NCI-H1417 treated with DMSO at 0.1 percent for 48 hours (cell line): ENCODE measurements at regions not wholly inside any gene's neighbourhood (a gene's known extent, or its start where the extent isn't known, plus 50 kb on each side); places are given as distances from the start of the nearest gene placed in this dataset.
"Not testable (repeated sequence)": the region's sequence is repeated elsewhere in the genome, so short reads cannot be mapped to it uniquely, and the experiment has no call there.

Source experiments
- DNase-seq: peaks from one replicate; lab custom pipeline; 2025; lab: John Stamatoyannopoulos, UW

DNA sequence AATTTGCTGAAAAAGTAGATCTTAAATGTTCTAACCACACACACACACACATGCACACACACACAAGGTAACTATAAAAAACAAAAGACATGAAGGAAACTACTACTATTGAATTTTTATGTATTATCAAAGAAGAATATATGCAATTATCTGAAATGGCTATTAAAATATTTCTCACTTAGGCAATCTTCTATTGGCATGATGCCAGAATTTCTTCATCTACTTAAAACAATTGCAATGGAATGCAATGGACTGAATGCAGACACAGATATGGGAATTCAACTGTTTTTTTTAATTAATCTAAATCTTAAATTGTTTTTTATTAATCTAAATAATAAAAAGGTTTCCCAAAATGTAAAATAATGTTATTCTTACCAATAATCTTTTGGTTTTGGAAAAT is 152.6 kb upstream of the SMLR1 start:
- DNase-seq: no peak

DNA sequence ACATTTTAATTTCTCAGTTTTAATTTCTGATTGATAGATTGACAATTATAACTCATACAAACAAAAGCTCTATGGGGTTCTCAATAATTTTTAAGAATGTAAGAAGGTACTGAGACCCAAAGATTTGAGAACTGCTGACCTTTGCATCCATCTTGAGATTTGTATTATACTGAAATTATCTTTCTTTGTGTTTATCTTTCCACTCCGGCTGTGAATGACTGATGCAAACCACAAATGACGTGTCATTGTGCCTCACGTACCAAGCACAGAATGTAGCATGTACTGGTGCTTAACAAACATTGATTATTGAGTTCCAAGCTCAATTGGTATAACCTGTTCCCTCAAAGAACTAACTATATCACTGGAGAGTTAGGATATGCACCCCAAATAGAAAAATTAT is 152.1 kb upstream of the SMLR1 start:
- DNase-seq: no peak

DNA sequence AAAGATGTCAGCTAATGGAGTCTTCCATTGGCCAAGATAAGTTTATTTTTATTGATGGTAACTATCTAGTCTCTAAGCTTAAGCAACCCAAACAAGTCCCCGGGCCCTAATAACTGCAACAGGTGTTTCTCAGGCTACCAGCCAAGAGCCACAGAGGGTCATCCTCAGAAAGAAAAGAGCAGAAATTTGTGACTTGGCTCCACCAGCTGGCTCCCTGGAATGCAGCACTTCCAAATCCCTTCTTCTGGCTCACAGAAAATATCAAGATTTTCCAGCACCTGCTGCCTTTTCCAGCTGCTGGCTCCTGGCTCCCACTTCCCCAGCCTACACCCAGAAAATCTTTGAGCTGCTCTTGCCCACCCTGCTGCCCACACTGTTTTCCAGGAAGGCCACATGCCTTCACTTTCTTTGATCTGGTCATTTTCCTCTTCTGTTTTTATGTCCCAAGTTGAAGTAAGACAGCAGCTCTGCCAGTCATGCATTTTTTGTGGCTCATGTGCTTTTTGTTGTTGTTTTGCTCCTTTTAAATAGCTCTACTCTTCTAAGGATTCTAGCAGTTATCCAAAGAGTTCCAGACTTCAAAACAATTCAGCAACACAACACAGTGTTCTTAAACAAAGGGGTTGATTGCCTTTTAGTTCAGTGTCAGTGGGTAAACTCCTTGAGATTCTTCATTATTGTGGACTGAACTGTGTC is 151.0 kb upstream of the SMLR1 start:
- no peak for DNase-seq

DNA sequence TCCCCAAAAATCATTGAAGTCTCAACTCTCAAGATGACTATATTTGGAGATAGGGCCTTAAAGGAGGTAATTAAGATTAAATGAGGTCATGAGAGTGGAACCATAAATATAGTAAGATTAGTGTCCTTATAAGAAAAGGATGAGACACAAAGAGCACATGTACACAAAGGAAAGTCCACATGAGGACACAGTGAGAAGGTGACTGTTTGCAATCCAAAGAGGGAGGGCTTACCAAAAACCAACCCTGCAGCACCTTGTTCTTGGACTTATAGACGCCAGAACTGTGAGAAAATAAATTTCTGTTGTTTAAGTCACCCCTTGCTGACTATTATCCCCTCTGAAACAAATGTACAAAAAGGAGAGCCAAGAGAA is 150.4 kb upstream of the SMLR1 start:
- DNase-seq: no peak

DNA sequence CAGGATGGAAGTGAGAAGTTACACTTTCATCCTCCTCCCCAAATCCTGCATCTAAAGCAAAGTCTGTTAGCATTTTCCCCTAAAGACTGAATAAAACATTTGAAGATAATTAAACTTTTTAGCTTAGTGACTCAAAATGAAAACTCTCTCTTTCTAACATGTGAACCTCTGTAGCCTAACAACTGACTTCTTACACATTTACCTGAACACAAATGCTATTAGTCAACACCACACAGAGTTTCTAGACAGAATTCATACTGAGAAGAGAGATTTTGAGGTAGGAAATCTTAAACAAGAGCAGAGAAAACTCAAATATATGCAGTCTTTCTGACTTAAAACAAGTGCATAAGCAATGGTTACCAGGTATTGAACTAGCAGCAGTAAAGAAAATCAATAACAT is 149.9 kb upstream of the SMLR1 start:
- no peak for DNase-seq

DNA sequence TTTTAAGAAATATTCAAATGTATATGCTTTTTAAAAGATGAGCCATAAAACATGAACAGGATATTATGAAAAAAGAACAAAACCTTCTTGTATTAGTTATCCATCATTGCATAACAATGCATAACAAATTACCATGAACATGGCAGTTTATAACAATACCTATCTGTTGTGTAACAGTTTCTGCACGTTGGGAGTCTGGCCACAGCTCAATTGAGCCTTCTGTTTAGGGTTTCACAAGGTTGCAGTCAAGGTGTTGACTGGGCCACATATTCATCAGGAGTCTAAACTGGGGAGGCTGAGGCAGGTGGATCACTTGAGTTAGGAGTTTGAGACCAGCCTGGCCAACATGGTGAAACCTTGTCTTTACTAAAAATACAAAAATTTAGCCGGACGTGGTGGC is 149.4 kb upstream of the SMLR1 start:
- no peak for DNase-seq

DNA sequence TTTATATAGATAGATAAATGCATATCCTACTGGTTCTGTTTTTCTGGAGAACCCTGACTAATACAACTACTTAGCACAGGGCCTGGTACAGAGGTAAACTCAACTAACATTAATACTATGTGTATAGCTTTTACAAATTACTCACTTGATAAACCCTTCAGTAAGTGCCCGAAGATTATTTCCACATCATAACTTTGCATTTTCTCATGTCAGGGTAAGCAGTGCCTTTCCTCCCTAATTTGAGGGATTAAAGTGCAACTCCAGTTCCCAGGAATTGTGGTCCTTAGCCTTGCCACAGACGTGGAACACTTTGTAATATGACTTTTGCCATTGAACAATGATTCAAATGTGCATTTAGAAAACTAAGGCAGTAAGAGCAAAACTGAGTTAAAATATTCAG is 147.5 kb upstream of the SMLR1 start:
- no peak for DNase-seq

DNA sequence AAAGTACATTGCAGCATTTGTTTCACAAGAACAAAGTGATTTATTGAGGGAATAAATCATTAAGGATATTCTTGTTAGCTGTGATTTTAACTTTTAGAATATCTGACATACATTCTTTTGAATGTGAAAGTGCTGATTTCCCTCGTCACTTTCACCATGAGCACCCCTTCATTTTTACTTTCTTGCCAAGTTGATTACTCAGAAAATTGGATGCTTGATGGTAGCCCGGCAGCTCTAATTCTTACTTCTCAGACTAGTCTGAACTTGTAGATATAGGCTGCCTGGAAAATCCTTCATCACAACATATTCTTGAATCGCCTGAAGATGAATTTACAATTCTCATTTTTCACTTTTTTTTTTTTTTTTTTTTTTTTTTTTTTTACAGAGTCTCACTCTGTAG is 147.1 kb upstream of the SMLR1 start:
- no peak for DNase-seq

DNA sequence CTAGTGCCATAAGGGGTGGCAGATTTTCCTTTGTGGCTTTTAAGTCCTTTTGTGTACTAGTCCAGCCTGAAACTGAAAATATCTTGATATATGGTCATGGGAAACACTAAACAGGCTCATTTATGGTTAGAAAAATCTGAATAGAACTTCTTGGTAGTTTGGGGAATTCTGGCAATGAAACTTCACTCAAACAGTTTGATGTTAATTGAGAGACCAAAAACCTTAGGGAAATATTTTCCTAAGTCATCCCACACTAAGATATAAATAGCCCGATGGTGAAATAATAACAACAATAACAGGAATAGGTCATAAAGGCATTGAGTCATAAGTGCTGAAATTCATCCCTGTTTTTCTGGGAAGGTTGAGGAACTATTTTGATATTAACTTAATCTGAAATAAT is 146.2 kb upstream of the SMLR1 start:
- no peak for DNase-seq

DNA sequence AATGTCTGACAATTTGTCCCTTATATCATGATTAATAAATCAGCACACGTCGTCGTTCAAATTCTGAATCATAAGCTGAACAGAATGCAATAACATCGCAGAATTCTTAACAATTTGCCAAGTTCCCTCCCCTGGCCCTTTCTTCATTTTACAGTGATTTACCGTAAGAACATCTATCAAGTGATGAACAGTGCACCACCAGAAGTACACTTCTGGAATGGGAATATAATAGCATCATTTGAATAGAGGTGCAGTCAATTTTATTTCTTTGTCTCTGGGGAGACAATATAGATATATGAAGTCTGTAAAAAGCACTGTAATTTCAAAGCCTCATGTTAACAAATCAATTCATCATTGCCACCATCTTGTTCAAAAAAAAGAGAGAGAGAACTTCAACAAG is 145.1 kb upstream of the SMLR1 start:
- DNase-seq: no peak

DNA sequence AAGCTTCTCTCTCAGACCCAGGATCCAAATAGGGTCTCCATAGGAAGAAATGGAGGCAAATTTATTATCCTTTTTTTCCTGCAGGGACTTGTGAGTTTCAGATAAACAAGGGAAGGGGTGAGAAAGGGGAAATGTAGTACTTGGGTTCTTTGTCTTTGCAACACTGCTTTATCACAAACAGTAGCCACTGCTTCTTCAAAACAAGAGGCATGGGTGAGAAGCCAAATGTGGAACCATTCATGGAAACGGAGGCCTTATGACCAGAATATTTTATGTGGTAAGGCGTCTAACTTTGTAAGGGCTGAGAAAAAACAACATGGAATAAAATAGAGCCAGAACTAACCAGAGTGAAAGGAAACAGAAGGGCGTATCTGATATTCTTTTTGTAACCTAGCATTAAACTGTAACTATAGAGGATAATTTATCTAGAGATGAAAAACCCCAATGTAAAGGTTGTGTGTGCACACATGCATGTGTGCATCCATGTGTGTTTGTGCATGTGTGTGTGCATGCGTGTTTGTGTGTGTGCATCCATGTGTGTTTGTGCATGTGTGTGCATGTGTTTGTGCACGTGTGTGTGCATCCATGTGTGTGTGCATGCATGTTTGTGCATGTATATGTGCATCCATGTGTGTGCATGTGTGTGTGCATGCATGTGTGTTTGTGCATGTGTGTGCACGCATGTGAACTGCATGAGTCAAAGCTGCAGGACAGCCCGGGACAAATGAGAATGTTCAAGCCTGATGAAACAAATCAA is 143.3 kb upstream of the SMLR1 start:
- no peak for DNase-seq

DNA sequence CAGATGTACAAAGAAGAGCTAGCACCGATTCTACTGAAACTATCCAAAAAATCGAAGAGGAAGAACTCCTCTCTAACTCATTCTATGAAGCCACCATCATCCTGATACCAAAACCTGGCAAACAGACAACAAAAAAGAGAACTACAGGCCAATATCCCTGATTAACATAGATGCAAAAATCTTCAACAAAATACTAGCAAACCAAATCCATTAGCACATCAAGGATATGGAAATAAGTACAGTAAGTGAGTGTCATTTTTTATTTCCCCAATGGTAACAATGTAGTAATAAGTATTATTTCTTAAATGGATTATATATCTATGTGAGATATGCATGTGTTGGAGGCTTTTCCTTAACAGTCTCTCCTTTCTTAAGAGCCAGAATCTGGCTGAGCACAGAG is 134.5 kb upstream of the SMLR1 start:
- DNase-seq: no peak

DNA sequence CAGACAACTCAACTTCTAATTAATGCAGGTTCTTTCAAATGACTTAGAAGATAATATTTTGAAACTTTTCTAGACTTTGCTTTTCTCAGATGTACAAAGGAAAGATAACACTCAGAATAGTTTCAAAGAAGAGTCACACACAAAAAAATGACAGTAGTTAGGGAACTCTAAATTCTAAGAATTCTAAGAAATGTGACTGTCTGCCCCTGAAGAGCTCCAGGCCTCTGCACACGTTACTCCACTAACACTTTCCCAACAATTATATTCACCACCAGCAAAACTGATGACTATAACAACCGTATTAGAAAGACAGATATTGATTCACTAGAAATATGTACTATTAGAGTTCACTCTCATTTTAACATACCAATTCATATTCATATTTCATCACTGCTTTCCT is 133.3 kb upstream of the SMLR1 start:
- DNase-seq: no peak

DNA sequence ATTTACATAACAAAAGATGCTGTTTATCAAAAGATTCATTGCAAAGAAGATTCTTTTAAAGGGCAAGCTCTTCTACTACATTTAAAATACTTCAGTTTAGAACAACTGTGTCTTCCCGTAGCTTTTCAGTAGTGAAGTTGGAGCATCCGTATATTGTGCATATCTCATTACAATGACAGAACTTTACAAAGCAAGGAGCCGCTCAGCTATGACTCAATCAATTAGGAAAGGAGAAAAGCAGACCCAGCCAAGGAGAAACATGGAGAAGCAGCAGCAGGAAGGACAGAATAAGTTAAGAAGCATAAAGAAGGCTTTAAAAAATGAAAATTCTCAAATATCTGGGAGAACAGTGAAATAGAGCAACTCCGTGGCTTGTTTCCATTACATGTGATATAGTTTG is 132.6 kb upstream of the SMLR1 start:
- DNase-seq: no peak

DNA sequence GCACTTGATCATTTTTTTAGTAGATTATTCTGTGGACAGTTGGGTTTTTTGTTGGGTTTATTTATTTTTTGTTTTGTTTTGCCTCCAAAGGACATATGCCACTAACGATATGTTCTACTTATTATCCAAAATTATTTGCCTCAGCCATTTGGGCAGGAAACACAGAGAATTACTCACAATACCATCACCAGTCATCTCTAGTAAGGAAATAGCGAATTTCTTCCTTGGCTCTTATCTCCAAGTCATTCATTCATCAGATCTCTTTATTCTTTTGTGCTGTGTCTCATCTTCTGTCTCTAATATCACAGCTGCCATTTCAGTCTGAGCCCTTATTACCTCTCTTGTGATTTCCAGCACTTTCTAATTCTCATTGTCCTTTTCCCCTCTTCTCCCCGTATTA is 130.4 kb upstream of the SMLR1 start:
- no peak for DNase-seq

DNA sequence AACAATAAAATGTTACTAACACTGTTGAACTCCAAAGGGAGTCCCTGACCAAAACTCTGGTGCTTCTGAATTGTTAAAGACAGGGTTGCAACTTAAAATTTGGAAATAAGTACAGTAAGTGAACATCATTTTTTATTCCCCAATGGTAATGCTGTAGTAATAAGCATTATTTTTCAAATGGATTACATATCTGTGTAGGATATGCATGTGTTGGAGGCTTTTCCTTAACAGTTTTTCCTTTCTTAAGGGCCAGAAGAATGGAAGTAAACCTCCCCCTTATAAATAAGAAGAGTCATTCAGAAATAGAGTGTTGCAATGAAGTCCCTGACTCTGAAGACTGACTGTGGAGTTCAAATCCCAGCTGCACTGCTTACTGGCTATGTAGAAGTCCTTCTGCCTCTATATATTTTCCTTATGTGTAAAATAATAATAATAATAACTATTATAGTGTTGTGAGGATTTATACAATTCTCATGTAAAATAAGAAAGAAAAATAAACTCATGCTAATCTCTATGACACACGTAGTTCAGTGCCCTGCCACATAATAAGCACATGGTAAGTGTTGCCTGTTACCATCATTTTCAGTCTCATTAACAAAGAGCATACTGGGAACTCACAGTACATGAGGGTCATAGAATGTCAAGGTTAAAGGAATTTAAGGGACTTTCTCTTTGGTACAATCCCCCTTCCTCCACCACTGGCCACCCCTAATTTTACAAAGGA is 129.8 kb upstream of the SMLR1 start:
- no peak for DNase-seq

DNA sequence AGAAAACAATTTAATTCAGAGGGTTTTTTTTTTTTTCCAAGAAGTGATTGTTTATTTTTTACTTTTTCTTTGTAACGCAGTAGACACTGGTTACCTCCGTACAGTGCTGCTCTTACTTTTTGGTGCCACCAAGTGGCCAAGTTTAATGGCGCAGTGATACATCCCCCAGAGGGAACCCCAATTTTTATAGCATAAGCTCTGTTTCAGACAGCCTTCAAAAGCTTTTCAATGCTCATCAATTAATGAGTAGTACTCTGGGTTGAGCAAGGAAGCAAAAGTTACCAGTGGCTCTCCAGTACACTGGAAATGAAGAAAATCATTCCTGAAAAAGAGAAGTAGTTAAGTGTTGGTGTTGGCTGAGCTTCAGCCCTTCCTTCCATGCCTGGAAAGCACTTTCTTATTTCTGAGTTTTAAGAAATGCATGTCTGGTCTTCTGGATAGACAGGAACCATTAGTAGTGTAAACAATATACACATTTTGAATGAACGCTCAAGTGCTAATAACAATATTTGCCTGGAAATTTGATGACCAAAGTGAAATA is 129.1 kb upstream of the SMLR1 start:
- no peak for DNase-seq

DNA sequence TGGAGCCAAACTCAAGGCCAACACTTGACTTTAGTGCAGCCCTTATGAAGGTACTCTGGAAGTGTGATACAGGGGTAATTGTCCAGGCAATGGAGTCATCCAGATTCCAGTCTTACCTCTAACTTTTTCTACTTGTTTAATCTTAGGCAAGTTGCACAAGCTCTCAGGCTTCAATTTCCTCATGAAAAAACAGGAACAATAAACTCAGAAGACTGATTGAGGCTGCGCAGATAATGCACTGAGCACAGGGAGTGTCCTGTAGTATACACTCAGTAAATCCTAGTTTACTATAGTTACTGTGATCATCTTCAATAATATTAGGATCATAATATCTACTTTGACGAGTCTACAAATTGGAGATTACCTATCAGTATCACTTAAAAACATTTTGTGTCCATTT is 127.5 kb upstream of the SMLR1 start:
- DNase-seq: no peak

DNA sequence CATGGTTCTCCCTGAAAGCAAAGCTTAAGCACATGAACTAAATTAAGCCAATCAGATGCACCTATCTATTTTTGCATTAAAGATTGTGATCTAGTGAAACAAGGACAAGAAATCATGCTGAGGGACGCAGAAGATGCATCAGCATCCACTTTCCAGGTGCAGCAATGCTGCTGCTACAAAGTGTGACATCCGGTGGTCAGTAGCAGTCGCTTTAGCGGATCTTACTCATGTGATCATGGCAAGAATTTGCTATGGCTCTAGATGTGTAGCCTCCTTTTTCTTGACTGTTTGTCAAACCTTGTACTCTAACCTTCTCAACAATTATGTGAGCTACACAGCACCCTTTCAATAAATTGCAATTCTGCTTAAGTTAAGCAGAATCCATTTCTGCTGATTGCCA is 126.8 kb upstream of the SMLR1 start:
- DNase-seq: no peak

DNA sequence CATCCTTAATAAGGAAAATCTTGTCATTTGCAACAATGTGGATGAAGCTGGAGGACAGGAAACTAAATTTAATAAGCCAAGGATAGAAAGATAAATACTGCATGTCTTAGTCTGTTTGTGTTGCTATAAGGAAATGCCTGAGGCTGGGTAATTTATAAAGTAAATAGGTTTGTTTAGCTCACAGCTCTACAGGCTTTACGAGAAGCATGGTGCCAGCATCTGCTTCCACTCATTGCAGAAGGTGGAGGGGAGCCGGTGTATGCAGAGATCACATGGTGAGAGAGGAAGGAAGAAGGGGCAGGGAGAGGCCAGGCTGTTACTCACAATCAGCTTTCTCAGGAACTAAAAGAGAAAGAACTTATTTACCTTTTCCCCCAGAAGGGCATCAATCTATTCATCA is 118.9 kb upstream of the SMLR1 start:
- no peak for DNase-seq

DNA sequence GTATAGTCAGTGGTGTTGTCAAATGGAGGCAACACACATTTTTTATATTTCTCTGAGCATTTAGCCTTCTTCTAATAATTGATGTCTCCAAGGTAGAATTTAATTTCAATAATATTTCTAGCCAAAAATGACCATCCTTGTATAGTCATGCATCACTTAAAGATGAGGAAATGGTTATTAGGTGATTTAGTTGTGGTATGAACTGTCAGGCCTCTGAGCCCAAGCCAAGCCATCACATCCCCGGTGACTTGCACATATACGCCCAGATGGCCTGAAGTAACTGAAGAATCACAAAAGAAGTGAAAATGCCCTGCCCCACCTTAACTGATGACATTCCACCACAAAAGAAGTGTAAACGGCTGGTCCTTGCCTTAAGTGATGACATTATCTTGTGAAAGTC is 115.6 kb upstream of the SMLR1 start:
- not testable (repeated sequence) for DNase-seq

DNA sequence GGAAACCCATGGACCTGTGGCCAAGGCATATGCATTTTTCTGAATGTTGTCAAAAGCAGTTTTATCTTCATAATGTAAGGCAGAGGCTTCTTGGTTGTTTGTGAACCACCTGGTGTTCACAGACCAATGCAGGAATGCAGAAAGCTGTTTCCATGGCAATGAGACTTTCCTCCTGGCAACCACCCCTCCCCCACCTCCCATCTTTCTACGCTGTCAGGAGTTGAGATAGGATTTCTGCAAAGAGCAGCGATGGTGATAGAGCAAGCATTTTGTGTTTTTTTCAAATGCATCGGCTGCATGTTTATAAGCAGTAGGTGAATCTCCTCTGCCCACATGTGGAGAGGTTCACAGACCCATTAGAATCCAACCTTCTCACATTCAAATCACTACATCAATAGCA is 114.1 kb upstream of the SMLR1 start:
- no peak for DNase-seq

DNA sequence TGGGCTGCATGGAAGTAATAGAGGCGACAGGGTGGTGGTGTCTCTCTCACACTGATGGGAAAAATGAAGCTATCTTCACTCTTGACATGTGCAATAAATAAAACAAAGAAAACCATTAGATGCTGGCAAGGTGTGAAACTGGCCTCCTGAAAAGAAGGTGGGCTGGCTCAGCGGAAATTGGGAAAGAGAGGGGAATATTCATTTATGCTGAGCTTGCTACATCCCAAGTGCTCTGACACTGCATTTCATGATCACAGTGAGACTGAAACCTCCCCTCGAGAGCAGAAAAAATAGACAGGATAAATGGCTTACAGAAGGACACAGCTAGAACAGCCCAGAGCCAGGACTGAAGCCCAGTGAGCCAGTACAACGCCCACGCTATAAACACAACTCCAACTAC is 112.1 kb upstream of the SMLR1 start:
- DNase-seq: no peak
